Right lobe of liver (tissue), 6 donors: ENCODE measurements at regions not wholly inside any gene's neighbourhood (a gene's known extent, or its start where the extent isn't known, plus 50 kb on each side); places are given as distances from the start of the nearest gene placed in this dataset.

Experiments used
- ATAC-seq, 4 donors: fragments of 200-7000 bp; cut with Tn5 transposase; one replicate each; pipeline ENCODE4 v1.9.1; 2020; ENCODE audit warnings: mild to moderate bottlenecking in 4 of 4, moderate library complexity in 4 of 4
- DNase-seq, 3 donors: peaks; one replicate each; pipeline ENCODE4 v3.0.0-alpha.2; 2020
- H3K27ac ChIP-seq, 3 donors: fragments of 200-600 bp; one replicate each; pipeline ENCODE4 v1.8.0; 2022
- H3K27me3 ChIP-seq, 2 donors: fragments of 200-600 bp; one replicate each; pipeline ENCODE4 v1.8.0; 2022
- H3K36me3 ChIP-seq, 4 donors: fragments of 200-600 bp; sonication (generic) in 1 of 4; one replicate each; pipeline versions ENCODE4 v1.5.1 to v1.8.0; 2017 to 2022; ENCODE audit warnings: control low read depth in 1 of 4
- H3K4me1 ChIP-seq, 4 donors: fragments of 200-600 bp; sonication (generic) in 1 of 4; one replicate each; pipeline versions ENCODE4 v1.5.1 to v1.8.0; 2017 to 2022; ENCODE audit warnings: control low read depth in 1 of 4
- H3K4me3 ChIP-seq, 3 donors: fragments of 200-600 bp; one replicate each; pipeline ENCODE4 v1.8.0; 2022
- H3K9me3 ChIP-seq, 4 donors: fragments of 200-600 bp; sonication (generic) in 1 of 4; one replicate each; pipeline versions ENCODE4 v1.5.1 to v1.8.0; 2017 to 2022; ENCODE audit warnings: control low read depth in 1 of 4
- CTCF ChIP-seq, 4 donors: fragments of 200-600 bp in 3 of 4; fragments of 450-650 bp in 1 of 4; IDR thresholded peaks; one replicate each; pipeline versions ENCODE4 v1.5.1 to v1.8.0; 2016 to 2022; ENCODE audit warnings: antibody characterized with exemption in 4 of 4, mild to moderate bottlenecking in 2 of 4
- POLR2A ChIP-seq: fragments of 450-650 bp; IDR thresholded peaks from one replicate; pipeline ENCODE4 v1.6.1; 2017; ENCODE audit warnings: antibody characterized with exemption, mild to moderate bottlenecking
- WGBS: methylation state at CpG from one replicate; pipeline ENCODE4 v1.1.6; 2018; ENCODE audit warnings: low coverage, low lambda C conversion rate; ENCODE audit not compliant: insufficient coverage; ENCODE audit errors: missing lambda C conversion rate; 5-methylcytosine and 5-hydroxymethylcytosine counted together
- intact Hi-C, 2 donors: fragments of 100-400 bp; cut with DNase I; formaldehyde crosslinking; loops; one replicate each; pipeline versions ENCODE4 v1.11.2 to v1.14.1; 2022
- donor health status: DM: no; HTN: yes; CAD: no.
- donor health status: DM: no; HTN: no; CAD: no.
- donor health status: DM: no; HTN: no; CAD: no.
- donor health status: DM: no; HTN: yes; CAD: no.
- donor health status: DM: no; HTN: yes; CAD: no.

- no peaks in the 10 kb centered on the region for H3K27me3 ChIP-seq
- no peaks in the 10 kb centered on the region for H3K36me3 ChIP-seq
- H3K9me3 ChIP-seq, result no peaks in the 10 kb centered on the region
- DNase-seq, result no peak
- ATAC-seq, result no peak
- WGBS, result 55% methylated on average over 3 of the region's 3 CpGs
- intact Hi-C loops, result no loop called here
- no peaks in the 10 kb centered on the region for H3K4me1 ChIP-seq
- TF ChIP-seq CTCF (IDR thresholded peaks at IDR 0.05) (no peak), POLR2A (no peak)
- H3K4me3 ChIP-seq, result no peak overlapping the region
- no peak overlapping the region for H3K27ac ChIP-seq
Measured at GRCh38 chr16:64375391-64375980, 746.4 kb downstream of the CDH11 start.

- intact Hi-C loops, result no loop called here
- H3K4me1 ChIP-seq, result no peaks in the 10 kb centered on the region
- TF ChIP-seq CTCF (IDR thresholded peaks at IDR 0.05), result no peak
- no peak for TF ChIP-seq POLR2A
Measured at GRCh38 chr16:64370112-64370511, 751.8 kb downstream of the CDH11 start.

GRCh38 chr16:64365448-64365931 is 756.4 kb downstream of the CDH11 start:
- no peaks in the 10 kb centered on the region for H3K9me3 ChIP-seq
- H3K4me1 ChIP-seq, result no peaks in the 10 kb centered on the region
- H3K27me3 ChIP-seq, result no peaks in the 10 kb centered on the region
- no peak overlapping the region for H3K27ac ChIP-seq
- DNase-seq (no peak), ATAC-seq (no peak)
- TF ChIP-seq CTCF (IDR thresholded peaks at IDR 0.05) (no peak), POLR2A (no peak)
- intact Hi-C loops, result no loop called here
- 52% methylated on average over 2 of the region's 2 CpGs for WGBS
- H3K4me3 ChIP-seq, result no peak overlapping the region
- no peaks in the 10 kb centered on the region for H3K36me3 ChIP-seq

More at GRCh38 chr16:64370112-64370511, 751.8 kb downstream of the CDH11 start:
- Histone ChIP-seq H3K4me3 (no peak overlapping the region), H3K9me3 (no peaks in the 10 kb centered on the region), H3K27me3 (no peaks in the 10 kb centered on the region), H3K36me3 (no peaks in the 10 kb centered on the region), H3K27ac (no peak overlapping the region)
- ATAC-seq (no peak), DNase-seq (no peak)
- 38% methylated on average over 1 of the region's 1 CpG for WGBS

GRCh38 chr16:64364894-64365293 is 757.0 kb downstream of the CDH11 start:
- TF ChIP-seq CTCF (IDR thresholded peaks at IDR 0.05) (no peak), POLR2A (no peak)
- H3K9me3 ChIP-seq, result no peaks in the 10 kb centered on the region
- H3K27me3 ChIP-seq, result no peaks in the 10 kb centered on the region
- DNase-seq (no peak), ATAC-seq (no peak)
- intact Hi-C loops, result no loop called here
- H3K4me1 ChIP-seq, result no peaks in the 10 kb centered on the region
- H3K4me3 ChIP-seq, result no peak overlapping the region
- H3K27ac ChIP-seq, result no peak overlapping the region
- H3K36me3 ChIP-seq, result no peaks in the 10 kb centered on the region

- no peak overlapping the region for H3K4me3 ChIP-seq
- H3K27ac ChIP-seq, result no peak overlapping the region
- H3K36me3 ChIP-seq, result no peaks in the 10 kb centered on the region
- no peaks in the 10 kb centered on the region for H3K9me3 ChIP-seq
- ATAC-seq (no peak), DNase-seq (no peak)
- no peaks in the 10 kb centered on the region for H3K27me3 ChIP-seq
- H3K4me1 ChIP-seq, result no peaks in the 10 kb centered on the region
- TF ChIP-seq POLR2A (no peak), CTCF (IDR thresholded peaks at IDR 0.05) (no peak)
- intact Hi-C loops, result no loop called here
- 72% methylated on average over 1 of the region's 1 CpG for WGBS
Measured at GRCh38 chr16:64364416-64364815, 757.4 kb downstream of the CDH11 start.
